ENCODE measurements at regions not wholly inside any gene's neighbourhood (a gene's known extent, or its start where the extent isn't known, plus 50 kb on each side); places are given as distances from the start of the nearest gene placed in this dataset.

GRCh38 chr18:24553571-24554285 lies 93.3 kb downstream of the HRH4 start:
- ATAC-seq (ENCODE audit: insufficient read depth, low FRiP score) = no peak

GRCh38 chr18:24558403-24558802 lies 98.0 kb downstream of the HRH4 start:
- no peaks in the 10 kb centered on the region for H3K36me3 ChIP-seq (ENCODE audit: control insufficient read depth in 4 of 4, insufficient read depth in 4 of 4, low read length in 4 of 4)
- peaks cover 0 to 2% (median 0%) of the 10 kb centered on the region in 4 donors for H3K9me3 ChIP-seq (ENCODE audit: control insufficient read depth in 4 of 4, insufficient read depth in 3 of 4, low read length in 3 of 4)
- no peak overlapping the region for H3K4me3 ChIP-seq
- H3K9ac ChIP-seq (ENCODE audit: insufficient read depth in 1 of 2, low read length in 2 of 2) = no peak overlapping the region
- 83 to 91% methylated on average over 7 of the region's 7 CpGs for WGBS, 2 donors
- ATAC-seq (ENCODE audit: insufficient read depth, low FRiP score) = no peak
- H3K27me3 ChIP-seq (ENCODE audit: control insufficient read depth in 3 of 3, insufficient read depth in 3 of 3, low read length in 2 of 3) = no peaks in the 10 kb centered on the region
- H3K4me1 ChIP-seq (ENCODE audit: control insufficient read depth in 5 of 5, insufficient read depth in 5 of 5, low read length in 5 of 5) = peaks cover 0 to 6% (median 0%) of the 10 kb centered on the region in 5 donors
- no peak for DNase-seq
- H3K27ac ChIP-seq (ENCODE audit: low read depth in 1 of 2, low read length in 1 of 2) = no peak overlapping the region
- TF ChIP-seq, protein P1, sequence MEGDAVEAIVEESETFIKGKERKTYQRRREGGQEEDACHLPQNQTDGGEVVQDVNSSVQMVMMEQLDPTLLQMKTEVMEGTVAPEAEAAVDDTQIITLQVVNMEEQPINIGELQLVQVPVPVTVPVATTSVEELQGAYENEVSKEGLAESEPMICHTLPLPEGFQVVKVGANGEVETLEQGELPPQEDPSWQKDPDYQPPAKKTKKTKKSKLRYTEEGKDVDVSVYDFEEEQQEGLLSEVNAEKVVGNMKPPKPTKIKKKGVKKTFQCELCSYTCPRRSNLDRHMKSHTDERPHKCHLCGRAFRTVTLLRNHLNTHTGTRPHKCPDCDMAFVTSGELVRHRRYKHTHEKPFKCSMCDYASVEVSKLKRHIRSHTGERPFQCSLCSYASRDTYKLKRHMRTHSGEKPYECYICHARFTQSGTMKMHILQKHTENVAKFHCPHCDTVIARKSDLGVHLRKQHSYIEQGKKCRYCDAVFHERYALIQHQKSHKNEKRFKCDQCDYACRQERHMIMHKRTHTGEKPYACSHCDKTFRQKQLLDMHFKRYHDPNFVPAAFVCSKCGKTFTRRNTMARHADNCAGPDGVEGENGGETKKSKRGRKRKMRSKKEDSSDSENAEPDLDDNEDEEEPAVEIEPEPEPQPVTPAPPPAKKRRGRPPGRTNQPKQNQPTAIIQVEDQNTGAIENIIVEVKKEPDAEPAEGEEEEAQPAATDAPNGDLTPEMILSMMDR (IDR thresholded peaks at IDR 0.05; ENCODE audit: control extremely low read depth, extremely low read depth) = no peak

More at GRCh38 chr18:24553571-24554285, 93.3 kb downstream of the HRH4 start:
- 56 to 59% methylated on average over 6 of the region's 6 CpGs for WGBS, 2 donors
- Histone ChIP-seq H3K36me3 (ENCODE audit: control insufficient read depth in 4 of 4, insufficient read depth in 4 of 4, low read length in 4 of 4) (no peaks in the 10 kb centered on the region), H3K27me3 (ENCODE audit: control insufficient read depth in 3 of 3, insufficient read depth in 3 of 3, low read length in 2 of 3) (no peaks in the 10 kb centered on the region), H3K9ac (ENCODE audit: insufficient read depth in 1 of 2, low read length in 2 of 2) (no peak overlapping the region), H3K27ac (ENCODE audit: low read depth in 1 of 2, low read length in 1 of 2) (no peak overlapping the region), H3K4me3 (no peak overlapping the region), H3K4me1 (ENCODE audit: control insufficient read depth in 5 of 5, insufficient read depth in 5 of 5, low read length in 5 of 5) (peaks cover 0 to 14% (median 0%) of the 10 kb centered on the region in 5 donors), H3K9me3 (ENCODE audit: control insufficient read depth in 4 of 4, insufficient read depth in 3 of 4, low read length in 3 of 4) (peaks cover 0 to 2% (median 0%) of the 10 kb centered on the region in 4 donors)
- TF ChIP-seq, protein P1 (IDR thresholded peaks at IDR 0.05; ENCODE audit: control extremely low read depth, extremely low read depth) = no peak
- peak in 1 of 3 donors; percentile 88 for DNase-seq

- no peak overlapping the region for H3K27ac ChIP-seq (ENCODE audit: low read depth in 1 of 2, low read length in 1 of 2)
- peak; percentile 48 to 76 (median 60) for DNase-seq
These were observed 99.1 kb downstream of the HRH4 start for GRCh38 chr18:24559526-24559925.

More at GRCh38 chr18:24559526-24559925, 99.1 kb downstream of the HRH4 start:
- no peaks in the 10 kb centered on the region for H3K27me3 ChIP-seq (ENCODE audit: control insufficient read depth in 3 of 3, insufficient read depth in 3 of 3, low read length in 2 of 3)
- H3K4me1 ChIP-seq (ENCODE audit: control insufficient read depth in 5 of 5, insufficient read depth in 5 of 5, low read length in 5 of 5) = no peaks in the 10 kb centered on the region
- TF ChIP-seq, protein P1 (IDR thresholded peaks at IDR 0.05; ENCODE audit: control extremely low read depth, extremely low read depth) = no peak
- no peak for ATAC-seq (ENCODE audit: insufficient read depth, low FRiP score)
- H3K9me3 ChIP-seq (ENCODE audit: control insufficient read depth in 4 of 4, insufficient read depth in 3 of 4, low read length in 3 of 4) = peaks cover 0 to 2% (median 0%) of the 10 kb centered on the region in 4 donors
- H3K36me3 ChIP-seq (ENCODE audit: control insufficient read depth in 4 of 4, insufficient read depth in 4 of 4, low read length in 4 of 4) = no peaks in the 10 kb centered on the region
- H3K9ac ChIP-seq (ENCODE audit: insufficient read depth in 1 of 2, low read length in 2 of 2) = no peak overlapping the region
- no peak overlapping the region for H3K4me3 ChIP-seq
- WGBS, 2 donors = 42 to 43% methylated on average over 4 of the region's 4 CpGs
